HG03378 (cell line): ENCODE measurements at regions not wholly inside any gene's neighbourhood (a gene's known extent, or its start where the extent isn't known, plus 50 kb on each side); places are given as distances from the start of the nearest gene placed in this dataset.
"Not testable (repeated sequence)": the region's sequence is repeated elsewhere in the genome, so short reads cannot be mapped to it uniquely, and the experiment has no call there.

Experiments
- ATAC-seq: cut with Tn5 transposase; IDR thresholded peaks from one replicate; pipeline ENCODE4 v1.9.1; 2021; ENCODE audit warnings: mild to moderate bottlenecking, moderate library complexity; ENCODE audit not compliant: unreplicated experiment

- ATAC-seq, result no peak
Measured at GRCh38 chr15:81839387-81839786, 206.4 kb downstream of the MEX3B start.

GRCh38 chr15:81835731-81836130 lies 210.1 kb downstream of the MEX3B start:
- no peak for ATAC-seq

GRCh38 chr15:81830520-81830919 lies 215.3 kb downstream of the MEX3B start:
- no peak for ATAC-seq

GRCh38 chr15:81829918-81830317 lies 215.9 kb downstream of the MEX3B start:
- no peak for ATAC-seq

- no peak for ATAC-seq
Measured at GRCh38 chr15:81828135-81828534, 217.7 kb downstream of the MEX3B start.

- ATAC-seq, result no peak
Measured at GRCh38 chr15:81825136-81825535, 220.7 kb downstream of the MEX3B start.

- not testable (repeated sequence) for ATAC-seq
Measured at GRCh38 chr15:81822587-81822986, 223.2 kb downstream of the MEX3B start.

- ATAC-seq, result no peak
Measured at GRCh38 chr15:81819924-81820635, 225.7 kb downstream of the MEX3B start.

GRCh38 chr15:81814882-81815455 lies 230.8 kb downstream of the MEX3B start:
- no peak for ATAC-seq

GRCh38 chr15:81813215-81813614 lies 232.6 kb downstream of the MEX3B start:
- no peak for ATAC-seq

GRCh38 chr15:81812456-81812855 lies 233.4 kb downstream of the MEX3B start:
- no peak for ATAC-seq

- ATAC-seq, result no peak
Measured at GRCh38 chr15:81811736-81812135, 234.1 kb downstream of the MEX3B start.

GRCh38 chr15:81809543-81809942 lies 236.3 kb downstream of the MEX3B start:
- no peak for ATAC-seq

- ATAC-seq, result no peak
Measured at GRCh38 chr15:81807806-81808205, 238.0 kb downstream of the MEX3B start.

GRCh38 chr15:81807186-81807585 lies 238.6 kb downstream of the MEX3B start:
- ATAC-seq, result no peak

GRCh38 chr15:81795899-81796298 lies 249.9 kb downstream of the MEX3B start:
- ATAC-seq, result no peak

GRCh38 chr15:81792646-81793045 lies 253.2 kb downstream of the MEX3B start:
- ATAC-seq, result no peak

- not testable (repeated sequence) for ATAC-seq
Measured at GRCh38 chr15:81791322-81791721, 254.5 kb downstream of the MEX3B start.

- ATAC-seq, result no peak
Measured at GRCh38 chr15:81789403-81789802, 256.4 kb downstream of the MEX3B start.

GRCh38 chr15:81786776-81787175 lies 259.0 kb downstream of the MEX3B start:
- ATAC-seq, result no peak

GRCh38 chr15:81785679-81786078 lies 260.1 kb downstream of the MEX3B start:
- ATAC-seq, result no peak

GRCh38 chr15:81785181-81785580 lies 260.6 kb downstream of the MEX3B start:
- no peak for ATAC-seq

- no peak for ATAC-seq
Measured at GRCh38 chr15:81784751-81785150, 261.1 kb downstream of the MEX3B start.
